SK-N-MC (cell line): ENCODE measurements at regions not wholly inside any gene's neighbourhood (a gene's known extent, or its start where the extent isn't known, plus 50 kb on each side); places are given as distances from the start of the nearest gene placed in this dataset.

Experiments used
- EZH2 ChIP-seq: fragments of 200-600 bp; sonication (generic); IDR thresholded peaks from one replicate; pipeline ENCODE4 v1.6.1; 2017; ENCODE audit warnings: antibody characterized with exemption
- POLR2AphosphoS5 ChIP-seq: IDR thresholded peaks from 2 replicates; pipeline ENCODE4 v1.6.1; 2012; ENCODE audit warnings: mild to moderate bottlenecking, low read depth, low read length, borderline replicate concordance

GRCh38 chr18:75880925-75881504, 453.5 kb upstream of the SMIM21 start:
- TF ChIP-seq EZH2 (no peak), POLR2AphosphoS5 (no peak)
